ENCODE measurements at regions not wholly inside any gene's neighbourhood (a gene's known extent, or its start where the extent isn't known, plus 50 kb on each side); places are given as distances from the start of the nearest gene placed in this dataset.

- H3K4me2 ChIP-seq (ENCODE audit: low read length): no peak overlapping the region
- H3K27ac ChIP-seq: no peak overlapping the region
- no peaks in the 10 kb centered on the region for H3K9me3 ChIP-seq (ENCODE audit: control insufficient read depth, low read length)
- no peak overlapping the region for H3K4me3 ChIP-seq (ENCODE audit: low read depth, low read length)
- H3K36me3 ChIP-seq (ENCODE audit: control insufficient read depth, insufficient read depth, low read length): no peaks in the 10 kb centered on the region
- H3K27me3 ChIP-seq (ENCODE audit: control insufficient read depth, insufficient read depth, low read length): no peaks in the 10 kb centered on the region
- H3K4me1 ChIP-seq: no peaks in the 10 kb centered on the region
- no peak for TF ChIP-seq CTCF (IDR thresholded peaks at IDR 0.05)
- no peak overlapping the region for H2AFZ ChIP-seq
- no peak overlapping the region for H3K9ac ChIP-seq
- H3K79me2 ChIP-seq: no peaks in the 10 kb centered on the region
Observed at GRCh38 chr2:7961550-7961949, 720.3 kb upstream of the ID2 start.

GRCh38 chr2:7962161-7962560, 719.7 kb upstream of the ID2 start:
- no peaks in the 10 kb centered on the region for H3K4me1 ChIP-seq
- H3K9me3 ChIP-seq (ENCODE audit: control insufficient read depth, low read length): no peaks in the 10 kb centered on the region
- H3K4me2 ChIP-seq (ENCODE audit: low read length): no peak overlapping the region
- H3K79me2 ChIP-seq: no peaks in the 10 kb centered on the region
- H3K9ac ChIP-seq: no peak overlapping the region
- H2AFZ ChIP-seq: no peak overlapping the region
- no peak overlapping the region for H3K4me3 ChIP-seq (ENCODE audit: low read depth, low read length)
- H3K27me3 ChIP-seq (ENCODE audit: control insufficient read depth, insufficient read depth, low read length): no peaks in the 10 kb centered on the region
- TF ChIP-seq CTCF (IDR thresholded peaks at IDR 0.05): no peak
- no peaks in the 10 kb centered on the region for H3K36me3 ChIP-seq (ENCODE audit: control insufficient read depth, insufficient read depth, low read length)
- no peak overlapping the region for H3K27ac ChIP-seq

- Histone ChIP-seq H3K4me1 (no peaks in the 10 kb centered on the region), H3K9ac (no peak overlapping the region), H3K9me3 (ENCODE audit: control insufficient read depth, low read length) (no peaks in the 10 kb centered on the region), H3K79me2 (no peaks in the 10 kb centered on the region), H2AFZ (no peak overlapping the region), H3K4me3 (ENCODE audit: low read depth, low read length) (no peak overlapping the region), H3K4me2 (ENCODE audit: low read length) (no peak overlapping the region), H3K27me3 (ENCODE audit: control insufficient read depth, insufficient read depth, low read length) (no peaks in the 10 kb centered on the region), H3K36me3 (ENCODE audit: control insufficient read depth, insufficient read depth, low read length) (no peaks in the 10 kb centered on the region), H3K27ac (no peak overlapping the region)
- TF ChIP-seq CTCF (IDR thresholded peaks at IDR 0.05): no peak
Observed at GRCh38 chr2:7963787-7964186, 718.1 kb upstream of the ID2 start.

GRCh38 chr2:7966032-7966431, 715.8 kb upstream of the ID2 start:
- no peak overlapping the region for H2AFZ ChIP-seq
- no peaks in the 10 kb centered on the region for H3K27me3 ChIP-seq (ENCODE audit: control insufficient read depth, insufficient read depth, low read length)
- H3K4me1 ChIP-seq: no peaks in the 10 kb centered on the region
- H3K9ac ChIP-seq: no peak overlapping the region
- no peak for TF ChIP-seq CTCF (IDR thresholded peaks at IDR 0.05)
- no peak overlapping the region for H3K27ac ChIP-seq
- H3K36me3 ChIP-seq (ENCODE audit: control insufficient read depth, insufficient read depth, low read length): no peaks in the 10 kb centered on the region
- no peak overlapping the region for H3K4me2 ChIP-seq (ENCODE audit: low read length)
- no peaks in the 10 kb centered on the region for H3K9me3 ChIP-seq (ENCODE audit: control insufficient read depth, low read length)
- H3K79me2 ChIP-seq: no peaks in the 10 kb centered on the region
- no peak overlapping the region for H3K4me3 ChIP-seq (ENCODE audit: low read depth, low read length)

- no peak overlapping the region for H3K4me2 ChIP-seq (ENCODE audit: low read length)
- no peaks in the 10 kb centered on the region for H3K4me1 ChIP-seq
- no peak overlapping the region for H3K4me3 ChIP-seq (ENCODE audit: low read depth, low read length)
- no peak overlapping the region for H3K27ac ChIP-seq
- no peaks in the 10 kb centered on the region for H3K9me3 ChIP-seq (ENCODE audit: control insufficient read depth, low read length)
- H3K9ac ChIP-seq: no peak overlapping the region
- H3K27me3 ChIP-seq (ENCODE audit: control insufficient read depth, insufficient read depth, low read length): no peaks in the 10 kb centered on the region
- no peak for TF ChIP-seq CTCF (IDR thresholded peaks at IDR 0.05)
- no peaks in the 10 kb centered on the region for H3K36me3 ChIP-seq (ENCODE audit: control insufficient read depth, insufficient read depth, low read length)
- H3K79me2 ChIP-seq: no peaks in the 10 kb centered on the region
- no peak overlapping the region for H2AFZ ChIP-seq
Observed at GRCh38 chr2:7967707-7968405, 714.0 kb upstream of the ID2 start.

Data from parathyroid adenoma (tissue), 2 donors.